PFSK-1 (cell line): ENCODE measurements at regions not wholly inside any gene's neighbourhood (a gene's known extent, or its start where the extent isn't known, plus 50 kb on each side); places are given as distances from the start of the nearest gene placed in this dataset.

Experiments
- POLR2AphosphoS5 ChIP-seq: IDR thresholded peaks from 2 replicates; pipeline ENCODE4 v1.6.1; 2012; ENCODE audit warnings: low read depth, mild to moderate bottlenecking, control low read depth, low read length, moderate library complexity
- REST ChIP-seq, 2 experiments: IDR thresholded peaks; 2 replicates each; pipeline versions ENCODE4 v1.6.1 to v1.8.0; 2011 to 2012; ENCODE audit warnings: low read depth in 2 of 2, low read length in 2 of 2, control low read depth in 1 of 2, inconsistent platforms in 1 of 2, mild to moderate bottlenecking in 1 of 2, moderate library complexity in 1 of 2; ENCODE audit not compliant: insufficient read depth in 1 of 2
- TAF1 ChIP-seq: IDR thresholded peaks from 2 replicates; pipeline ENCODE4 v1.6.1; 2012; ENCODE audit warnings: low read length, control low read depth, borderline replicate concordance; ENCODE audit not compliant: insufficient read depth

- TF ChIP-seq TAF1 (no peak), REST (IDR thresholded peaks at IDR 0.05; ENCODE audit: insufficient read depth in 1 of 2, low read depth in 2 of 2, low read length in 2 of 2) (no peak), POLR2AphosphoS5 (no peak)
These were observed 87.4 kb upstream of the PAPPA start for GRCh38 chr9:116066221-116066620.
